ENCODE measurements at regions not wholly inside any gene's neighbourhood (a gene's known extent, or its start where the extent isn't known, plus 50 kb on each side); places are given as distances from the start of the nearest gene placed in this dataset.

DNA sequence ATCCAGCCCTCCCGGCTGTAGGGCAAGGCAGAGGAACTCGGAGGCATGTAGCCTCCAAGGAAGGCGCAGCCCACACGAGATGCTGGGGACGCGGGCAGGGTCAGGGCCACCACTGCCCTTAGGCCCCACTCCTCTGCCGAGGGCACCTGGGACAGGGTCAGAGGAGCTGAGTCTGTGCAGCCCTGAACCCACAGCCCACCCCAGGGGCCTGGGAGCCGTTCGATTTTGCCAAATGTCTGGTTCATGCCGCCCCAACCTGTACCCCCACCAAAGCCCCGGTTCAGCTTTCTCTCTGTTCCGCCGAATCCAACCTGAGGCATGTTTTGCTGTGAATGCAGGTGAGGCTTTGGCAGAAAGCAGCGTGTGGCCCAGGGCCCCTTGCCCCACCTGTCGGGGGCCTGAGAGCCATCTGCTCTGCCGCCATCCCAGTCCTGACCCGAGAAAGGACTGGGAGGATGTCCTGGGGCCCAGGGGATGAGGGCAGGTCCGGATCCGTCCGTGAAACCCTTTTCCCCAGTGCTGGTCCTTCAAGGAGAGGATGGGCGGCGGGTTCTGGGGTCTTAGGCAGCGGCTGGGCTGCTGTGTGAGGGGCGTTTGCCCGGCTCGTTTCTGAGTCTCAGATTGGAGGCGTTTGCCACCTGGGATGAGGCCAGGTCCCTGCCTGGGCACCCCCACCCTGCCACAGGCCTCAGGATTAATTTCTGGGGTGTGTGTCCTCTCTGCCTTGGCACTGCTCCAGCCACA, 79.3 kb upstream of the GATA5 start:
- H3K27me3 ChIP-seq (ENCODE audit: control insufficient read depth, insufficient read depth, low read length): peaks cover 26% of the 10 kb centered on the region
- DNase-seq (ENCODE audit: low read depth): no peak
- no peak for FAIRE-seq
- no peak overlapping the region for H3K4me3 ChIP-seq (ENCODE audit: low read depth, low read length)
- no peaks in the 10 kb centered on the region for H3K36me3 ChIP-seq (ENCODE audit: control insufficient read depth, insufficient read depth, low read length)
- TF ChIP-seq, protein P1, sequence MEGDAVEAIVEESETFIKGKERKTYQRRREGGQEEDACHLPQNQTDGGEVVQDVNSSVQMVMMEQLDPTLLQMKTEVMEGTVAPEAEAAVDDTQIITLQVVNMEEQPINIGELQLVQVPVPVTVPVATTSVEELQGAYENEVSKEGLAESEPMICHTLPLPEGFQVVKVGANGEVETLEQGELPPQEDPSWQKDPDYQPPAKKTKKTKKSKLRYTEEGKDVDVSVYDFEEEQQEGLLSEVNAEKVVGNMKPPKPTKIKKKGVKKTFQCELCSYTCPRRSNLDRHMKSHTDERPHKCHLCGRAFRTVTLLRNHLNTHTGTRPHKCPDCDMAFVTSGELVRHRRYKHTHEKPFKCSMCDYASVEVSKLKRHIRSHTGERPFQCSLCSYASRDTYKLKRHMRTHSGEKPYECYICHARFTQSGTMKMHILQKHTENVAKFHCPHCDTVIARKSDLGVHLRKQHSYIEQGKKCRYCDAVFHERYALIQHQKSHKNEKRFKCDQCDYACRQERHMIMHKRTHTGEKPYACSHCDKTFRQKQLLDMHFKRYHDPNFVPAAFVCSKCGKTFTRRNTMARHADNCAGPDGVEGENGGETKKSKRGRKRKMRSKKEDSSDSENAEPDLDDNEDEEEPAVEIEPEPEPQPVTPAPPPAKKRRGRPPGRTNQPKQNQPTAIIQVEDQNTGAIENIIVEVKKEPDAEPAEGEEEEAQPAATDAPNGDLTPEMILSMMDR (IDR thresholded peaks at IDR 0.05; ENCODE audit: insufficient read depth, low read length, severe bottlenecking): no peak

DNA sequence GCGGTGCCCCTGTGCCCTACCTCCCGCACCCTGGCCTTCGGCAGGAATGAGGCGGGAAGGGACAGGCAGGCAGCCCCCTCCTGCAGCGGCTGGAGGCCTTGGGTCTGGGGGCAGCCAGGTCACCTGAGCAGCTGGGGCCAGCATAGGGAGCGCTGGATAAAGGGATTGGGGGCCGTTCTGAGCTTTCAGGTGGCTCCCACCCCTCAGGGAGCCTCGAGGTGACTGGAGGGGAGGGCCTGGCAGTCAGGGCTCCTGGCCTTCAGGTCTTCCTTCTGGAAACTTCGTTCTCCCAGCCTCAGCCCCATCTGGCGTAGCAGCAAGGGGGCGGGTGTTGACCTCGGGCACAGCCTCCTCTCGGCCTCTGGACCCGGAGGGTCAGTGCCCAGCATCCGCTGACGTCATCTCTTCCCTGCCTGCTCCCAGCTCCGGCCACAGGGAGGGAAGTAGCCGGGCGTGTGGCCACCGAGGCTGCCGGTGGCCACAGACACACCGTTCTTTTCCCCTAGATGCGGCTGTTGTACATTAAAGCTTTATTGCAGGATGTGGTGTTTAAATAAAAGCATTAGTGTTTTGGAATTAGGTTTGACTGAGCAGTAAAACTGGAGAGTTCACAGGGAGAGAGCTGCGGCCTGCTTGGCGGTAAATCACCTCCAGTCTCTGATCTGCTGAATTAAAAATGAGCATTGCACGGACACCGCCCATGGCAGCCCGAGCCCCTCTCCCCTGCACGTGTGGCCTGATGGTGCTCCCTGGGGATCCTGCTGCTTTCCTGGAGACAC, 80.0 kb upstream of the GATA5 start:
- Histone ChIP-seq H3K27me3 (ENCODE audit: control insufficient read depth, insufficient read depth, low read length) (peaks cover 25% of the 10 kb centered on the region), H3K36me3 (ENCODE audit: control insufficient read depth, insufficient read depth, low read length) (no peaks in the 10 kb centered on the region), H3K4me3 (ENCODE audit: low read depth, low read length) (no peak overlapping the region)
- TF ChIP-seq, protein P1 (IDR thresholded peaks at IDR 0.05; ENCODE audit: insufficient read depth, low read length, severe bottlenecking): no peak
- FAIRE-seq (no peak), DNase-seq (ENCODE audit: low read depth) (no peak)

DNA sequence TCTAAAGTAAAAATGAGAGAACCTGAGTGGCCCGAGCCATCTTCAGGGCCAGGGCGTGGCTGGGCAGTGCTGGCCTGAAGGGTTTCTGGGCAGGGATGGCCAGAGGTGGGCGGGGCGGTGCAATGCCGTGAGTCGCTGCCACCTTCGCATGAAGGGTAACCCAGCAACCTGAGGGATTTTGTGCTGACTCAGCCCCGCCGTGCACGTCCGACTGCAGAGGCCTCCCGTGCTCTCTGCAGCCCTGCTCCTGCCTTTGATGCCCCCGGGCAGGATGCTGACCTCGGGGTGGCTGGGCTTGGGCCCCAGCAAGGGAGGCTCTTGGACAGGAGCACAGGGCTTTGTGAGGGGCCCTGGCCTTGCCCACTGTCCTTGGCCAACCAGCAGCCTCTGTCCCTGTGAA, 81.7 kb upstream of the GATA5 start:
- peaks cover 16% of the 10 kb centered on the region for H3K27me3 ChIP-seq (ENCODE audit: control insufficient read depth, insufficient read depth, low read length)
- TF ChIP-seq, protein P1 (IDR thresholded peaks at IDR 0.05; ENCODE audit: insufficient read depth, low read length, severe bottlenecking): no peak
- no peaks in the 10 kb centered on the region for H3K36me3 ChIP-seq (ENCODE audit: control insufficient read depth, insufficient read depth, low read length)
- DNase-seq (ENCODE audit: low read depth) (no peak), FAIRE-seq (no peak)
- no peak overlapping the region for H3K4me3 ChIP-seq (ENCODE audit: low read depth, low read length)

DNA sequence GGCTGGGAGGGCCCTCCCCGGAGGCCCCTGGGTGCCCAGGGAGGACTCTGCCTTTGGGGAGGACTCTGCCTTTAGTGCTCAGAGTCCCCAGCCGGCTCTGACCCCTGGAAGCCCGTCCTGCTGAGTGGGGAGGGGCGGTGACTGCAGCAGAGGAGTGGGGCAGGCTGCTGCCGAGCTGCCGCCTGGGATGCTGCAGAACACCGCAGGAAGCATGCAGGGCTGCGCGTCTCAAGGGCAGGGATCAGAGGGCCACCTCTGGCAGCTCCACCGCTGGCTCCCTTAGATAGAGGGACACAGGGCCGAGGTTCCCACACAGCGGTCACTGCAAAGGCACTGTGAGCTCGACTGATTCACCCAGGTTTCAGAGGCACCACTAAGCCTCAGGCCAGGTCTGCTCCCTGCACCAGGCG, 82.2 kb upstream of the GATA5 start:
- H3K36me3 ChIP-seq (ENCODE audit: control insufficient read depth, insufficient read depth, low read length): no peaks in the 10 kb centered on the region
- H3K27me3 ChIP-seq (ENCODE audit: control insufficient read depth, insufficient read depth, low read length): peaks cover 16% of the 10 kb centered on the region
- TF ChIP-seq, protein P1 (IDR thresholded peaks at IDR 0.05; ENCODE audit: insufficient read depth, low read length, severe bottlenecking): no peak
- FAIRE-seq (no peak), DNase-seq (ENCODE audit: low read depth) (no peak)
- no peak overlapping the region for H3K4me3 ChIP-seq (ENCODE audit: low read depth, low read length)

DNA sequence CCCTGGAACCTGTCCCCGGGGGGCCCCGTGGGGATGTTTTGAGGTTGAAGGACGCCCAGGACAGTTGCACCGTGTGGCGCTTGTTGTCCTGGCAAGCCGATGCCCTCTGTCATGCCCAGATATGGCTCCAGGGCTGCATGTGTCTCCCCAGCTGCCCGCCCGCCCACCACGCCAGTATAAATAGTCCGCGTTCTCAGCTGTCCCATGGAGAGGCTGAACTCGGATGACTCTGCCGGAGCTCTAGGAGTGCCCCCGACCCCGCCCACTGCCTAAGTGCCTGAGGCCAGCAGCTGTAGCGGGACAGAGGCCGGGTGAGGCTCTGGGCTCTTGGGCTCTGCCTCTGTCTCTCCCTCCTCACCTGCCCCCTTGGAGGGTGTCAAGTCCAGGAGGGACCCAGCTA, 83.0 kb upstream of the GATA5 start:
- TF ChIP-seq, protein P1 (IDR thresholded peaks at IDR 0.05; ENCODE audit: insufficient read depth, low read length, severe bottlenecking): no peak
- DNase-seq (ENCODE audit: low read depth) (no peak), FAIRE-seq (no peak)
- H3K36me3 ChIP-seq (ENCODE audit: control insufficient read depth, insufficient read depth, low read length): no peaks in the 10 kb centered on the region
- H3K27me3 ChIP-seq (ENCODE audit: control insufficient read depth, insufficient read depth, low read length): peaks cover 14% of the 10 kb centered on the region
- H3K4me3 ChIP-seq (ENCODE audit: low read depth, low read length): no peak overlapping the region

All from bronchial epithelial cell (primary cell).